Testis (tissue), 2 donors: ENCODE measurements at regions not wholly inside any gene's neighbourhood (a gene's known extent, or its start where the extent isn't known, plus 50 kb on each side); places are given as distances from the start of the nearest gene placed in this dataset.

ENCODE experiments used
- CTCF ChIP-seq, 3 experiments: fragments of 450-650 bp in 2 of 3; fragments of 200-600 bp in 1 of 3; sonication (generic) in 1 of 3; IDR thresholded peaks; one replicate each; pipeline ENCODE4 v1.5.1; 2016 to 2019; ENCODE audit warnings: antibody characterized with exemption in 3 of 3, mild to moderate bottlenecking in 2 of 3, moderate library complexity in 1 of 3
- POLR2A ChIP-seq: fragments of 450-650 bp; IDR thresholded peaks from one replicate; pipeline ENCODE4 v1.6.1; 2017; ENCODE audit warnings: antibody characterized with exemption, mild to moderate bottlenecking, moderate library complexity

DNA sequence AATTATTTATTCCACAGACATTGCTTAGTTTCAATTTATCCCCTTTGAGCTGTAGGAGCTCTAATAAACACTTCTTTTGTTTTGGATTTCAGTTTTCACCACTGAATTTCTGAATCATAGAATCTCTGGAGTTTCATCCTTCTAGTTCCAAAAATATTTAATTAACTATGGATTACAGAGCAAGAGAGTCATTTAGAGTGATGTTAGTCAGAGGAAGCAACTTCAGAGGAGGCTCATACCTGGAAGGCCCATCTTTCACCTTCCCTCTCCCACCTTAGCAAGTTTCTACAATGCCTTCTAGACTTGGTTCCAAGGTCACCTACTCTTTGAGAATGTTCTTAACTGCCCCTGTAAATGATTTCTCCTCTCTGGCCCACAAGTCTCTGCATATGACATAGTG, 353.2 kb downstream of the SPRY2 start:
- TF ChIP-seq CTCF (IDR thresholded peaks at IDR 0.05) (no peak), POLR2A (no peak)
